ENCODE measurements at regions not wholly inside any gene's neighbourhood (a gene's known extent, or its start where the extent isn't known, plus 50 kb on each side); places are given as distances from the start of the nearest gene placed in this dataset.
A peak's percentile ranks its signal among the peaks of the same experiment; 100 is the strongest.
"Not testable (repeated sequence)": the region's sequence is repeated elsewhere in the genome, so short reads cannot be mapped to it uniquely, and the experiment has no call there.

DNA sequence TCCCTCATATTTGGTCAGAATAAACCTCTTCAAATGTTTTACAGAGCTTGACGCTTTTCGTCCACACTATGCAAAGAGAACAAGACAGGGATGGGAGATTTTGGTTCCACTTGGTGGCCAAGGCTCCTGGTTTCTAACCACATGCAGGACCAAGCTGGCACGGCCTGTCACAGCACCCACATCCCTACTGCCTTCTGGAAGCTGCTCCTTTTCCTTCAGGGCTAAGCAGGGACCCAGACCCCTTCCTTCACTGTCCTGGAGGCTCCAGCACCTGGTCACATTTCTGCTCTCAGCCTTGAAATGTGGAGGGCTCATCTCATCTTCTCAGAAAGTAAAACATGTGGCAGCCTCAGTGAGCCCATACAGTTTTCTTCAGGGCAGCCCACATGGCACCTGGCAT, 50.4 kb upstream of the ARHGEF7 start:
- TF ChIP-seq POLR2A (IDR thresholded peaks at IDR 0.05; ENCODE audit: low read depth, low read length), result no peak
- DNase-seq (ENCODE audit: insufficient read length, low spot score), result no peak
- FAIRE-seq, result no peak

DNA sequence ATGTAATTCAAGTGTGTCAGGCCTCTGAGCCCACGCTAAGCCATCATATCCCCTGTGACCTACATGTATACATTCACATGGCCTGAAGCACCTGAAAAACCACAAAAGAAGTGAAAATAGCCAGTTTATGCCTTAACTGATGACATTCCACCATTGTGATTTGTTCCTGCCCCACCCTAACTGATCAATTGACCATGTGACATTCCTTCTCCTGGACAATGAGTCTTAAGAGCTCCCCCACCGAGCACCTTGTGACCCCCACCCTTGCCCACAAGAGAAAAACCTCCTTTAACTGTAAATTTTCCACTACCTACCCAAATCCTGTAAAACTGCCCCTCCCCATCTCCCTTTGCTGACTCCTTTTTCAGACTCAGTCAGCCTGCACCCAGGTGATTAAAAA, 52.1 kb upstream of the ARHGEF7 start:
- DNase-seq (ENCODE audit: insufficient read length, low spot score), result no peak
- TF ChIP-seq POLR2A (IDR thresholded peaks at IDR 0.05; ENCODE audit: low read depth, low read length), result no peak
- FAIRE-seq, result no peak

DNA sequence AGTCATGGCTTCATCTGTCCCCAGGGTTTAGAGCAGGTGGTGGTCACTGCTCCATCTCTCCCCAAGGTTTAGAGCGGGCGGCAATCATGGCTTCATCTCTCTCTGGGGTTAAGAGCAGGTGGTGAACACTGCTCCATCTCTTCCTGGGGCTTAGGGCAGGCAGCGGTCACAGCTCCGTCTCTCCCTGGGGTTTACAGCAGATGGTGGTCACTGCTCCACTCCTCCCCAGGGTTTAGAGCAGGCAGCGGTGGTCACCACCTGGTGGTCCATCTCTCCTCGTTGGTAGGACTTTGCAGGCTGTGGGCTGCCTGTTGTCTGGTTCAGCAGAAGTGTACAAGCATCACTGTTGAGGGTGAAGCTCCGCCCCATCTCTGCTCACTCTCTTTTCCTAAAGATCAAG, 52.8 kb upstream of the ARHGEF7 start:
- no peak for TF ChIP-seq POLR2A (IDR thresholded peaks at IDR 0.05; ENCODE audit: low read depth, low read length)
- DNase-seq (ENCODE audit: insufficient read length, low spot score) (no peak), FAIRE-seq (no peak)

DNA sequence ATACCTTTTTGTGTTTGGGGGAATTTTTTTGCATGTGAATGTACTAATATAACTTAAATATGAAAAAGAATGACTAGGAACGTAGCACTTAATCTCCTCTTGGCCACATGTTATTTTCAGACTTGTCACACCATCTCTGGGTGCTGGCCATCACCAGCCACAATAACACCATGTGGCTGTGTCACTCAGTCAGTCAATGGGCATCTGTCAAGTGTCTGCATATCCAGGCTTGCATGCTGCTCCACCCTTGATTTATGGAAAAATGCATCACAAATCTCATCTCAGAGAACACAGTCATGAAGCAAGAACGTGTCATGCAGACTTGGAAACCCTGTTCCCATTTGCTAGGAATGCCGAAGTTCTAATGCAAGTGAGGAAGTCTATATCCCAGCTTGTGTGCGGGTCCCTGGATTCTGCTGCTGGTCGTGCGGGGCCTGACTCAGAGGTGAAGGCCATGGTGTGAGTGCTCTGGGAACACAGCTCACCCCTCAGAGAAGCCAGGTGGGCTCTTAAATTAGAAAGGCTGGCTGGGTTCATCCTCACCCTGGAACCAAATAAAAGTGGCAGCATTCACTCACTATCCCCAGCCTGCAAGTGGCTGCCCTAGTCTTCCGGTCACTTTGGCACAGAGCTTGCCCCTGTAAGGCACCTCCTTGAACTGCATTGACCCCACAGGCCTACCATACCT, 53.6 kb upstream of the ARHGEF7 start:
- TF ChIP-seq POLR2A (IDR thresholded peaks at IDR 0.05; ENCODE audit: low read depth, low read length), result no peak
- DNase-seq (ENCODE audit: insufficient read length, low spot score) (no peak), FAIRE-seq (no peak)

DNA sequence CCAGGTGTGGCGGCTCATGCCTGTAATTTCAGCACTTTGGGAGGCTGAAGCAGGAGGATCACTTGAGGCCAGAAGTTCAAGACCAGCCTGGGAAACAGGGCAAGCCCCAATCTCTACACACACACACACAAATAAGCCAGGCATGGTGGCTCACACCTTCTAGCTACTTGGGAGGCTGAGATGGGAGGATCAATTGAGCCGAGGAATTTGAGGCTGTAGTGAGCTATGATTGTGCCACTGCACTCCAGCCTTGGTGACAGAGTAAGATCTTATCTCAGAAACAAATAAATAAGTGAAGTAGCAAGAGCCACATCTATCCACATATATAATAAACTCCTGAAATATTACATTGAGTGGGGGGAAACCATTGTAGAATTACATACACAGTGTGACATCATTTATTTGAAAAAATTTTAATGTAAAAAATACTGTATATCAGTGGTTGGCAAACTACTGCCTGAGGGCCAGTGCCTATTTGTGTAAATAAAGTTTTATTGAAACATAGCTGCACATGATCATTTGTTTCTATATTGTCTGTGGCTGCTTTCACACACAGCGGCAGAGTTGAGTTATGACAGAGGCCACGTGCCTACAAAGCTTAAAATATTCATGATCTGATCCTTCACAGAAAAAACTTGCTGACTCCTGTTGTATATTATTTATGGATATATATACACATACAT, 54.7 kb upstream of the ARHGEF7 start:
- TF ChIP-seq POLR2A (IDR thresholded peaks at IDR 0.05; ENCODE audit: low read depth, low read length), result no peak
- DNase-seq (ENCODE audit: insufficient read length, low spot score), result no peak
- no peak for FAIRE-seq

DNA sequence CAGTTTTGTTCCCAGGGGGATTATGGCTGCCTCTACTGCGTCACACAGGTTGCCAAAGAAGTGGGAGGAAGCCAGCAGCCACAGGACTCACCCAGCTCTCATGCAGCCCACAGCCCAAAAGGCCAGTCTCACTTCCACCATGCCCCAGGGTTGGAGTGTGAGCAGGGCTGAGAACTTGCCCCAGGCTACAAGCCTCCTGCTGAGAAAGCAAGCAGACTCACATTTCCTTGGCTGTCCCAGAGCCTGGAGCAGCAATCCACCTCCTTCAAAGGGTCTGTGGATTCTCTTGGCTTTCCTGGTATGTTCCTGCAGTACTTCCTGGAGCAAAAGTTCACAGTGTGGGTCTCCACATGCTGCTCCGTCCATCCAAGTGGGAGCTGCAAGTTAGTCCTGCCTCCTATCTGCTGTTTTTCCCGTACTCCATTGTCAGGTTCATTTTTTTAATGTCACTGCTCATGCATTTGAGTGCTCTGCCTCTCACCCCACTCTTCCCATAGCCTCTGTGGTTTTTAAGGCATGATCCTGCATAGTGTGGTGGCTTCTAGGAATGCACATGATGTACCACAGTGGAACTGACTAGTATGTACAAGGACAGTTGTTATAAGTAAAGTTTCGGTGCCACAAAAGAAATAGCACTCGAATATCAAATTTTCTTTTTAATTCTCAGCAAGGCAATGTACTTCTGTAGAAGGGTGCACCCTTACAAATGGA, 56.2 kb upstream of the ARHGEF7 start:
- no peak for TF ChIP-seq POLR2A (IDR thresholded peaks at IDR 0.05; ENCODE audit: low read depth, low read length)
- FAIRE-seq (no peak), DNase-seq (ENCODE audit: insufficient read length, low spot score) (no peak)

DNA sequence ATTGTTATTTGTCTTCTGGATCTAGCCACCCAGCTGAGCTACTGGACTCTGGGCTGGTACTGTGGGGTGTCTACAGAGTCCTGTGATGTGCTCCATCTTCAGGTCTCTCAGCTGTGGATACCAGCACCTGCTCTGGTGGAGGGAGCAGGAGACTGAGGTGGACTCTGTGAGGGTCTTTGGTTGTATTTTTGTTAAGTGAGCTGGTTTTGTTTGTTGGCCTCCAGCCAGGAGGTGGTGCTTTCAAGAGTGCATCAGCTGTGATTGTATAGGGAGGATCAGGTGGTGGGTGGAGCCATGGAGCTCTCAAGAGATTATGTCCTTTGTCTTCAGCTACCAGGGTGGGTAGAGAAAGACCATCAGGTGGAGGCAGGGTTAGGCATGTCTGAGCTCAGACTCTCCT, 56.8 kb upstream of the ARHGEF7 start:
- DNase-seq (ENCODE audit: insufficient read length, low spot score); FAIRE-seq: not testable (repeated sequence)

DNA sequence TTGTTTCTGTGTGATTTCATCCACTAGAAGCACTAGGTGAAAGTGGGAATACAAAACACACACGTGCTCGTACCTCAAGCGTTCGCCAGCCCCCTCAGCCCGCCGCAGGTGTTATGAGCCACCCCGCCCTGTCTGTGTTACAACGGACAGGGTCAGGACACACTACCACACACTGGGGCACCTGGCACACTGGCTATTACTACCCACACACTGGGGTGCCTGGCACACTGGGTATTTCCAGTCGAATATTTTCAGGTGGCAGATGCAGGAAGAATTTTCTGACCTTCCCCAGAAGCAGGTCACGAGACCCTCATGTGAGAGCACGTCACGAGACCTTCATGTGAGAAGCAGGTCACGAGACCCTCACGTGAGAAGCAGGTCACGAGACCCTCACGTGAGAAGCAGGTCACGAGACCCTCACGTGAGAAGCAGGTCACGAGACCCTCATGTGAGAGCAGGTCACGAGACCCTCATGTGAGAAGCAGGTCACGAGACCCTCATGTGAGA, 63.3 kb upstream of the ARHGEF7 start:
- not testable (repeated sequence) for FAIRE-seq; DNase-seq (ENCODE audit: insufficient read length, low spot score)

DNA sequence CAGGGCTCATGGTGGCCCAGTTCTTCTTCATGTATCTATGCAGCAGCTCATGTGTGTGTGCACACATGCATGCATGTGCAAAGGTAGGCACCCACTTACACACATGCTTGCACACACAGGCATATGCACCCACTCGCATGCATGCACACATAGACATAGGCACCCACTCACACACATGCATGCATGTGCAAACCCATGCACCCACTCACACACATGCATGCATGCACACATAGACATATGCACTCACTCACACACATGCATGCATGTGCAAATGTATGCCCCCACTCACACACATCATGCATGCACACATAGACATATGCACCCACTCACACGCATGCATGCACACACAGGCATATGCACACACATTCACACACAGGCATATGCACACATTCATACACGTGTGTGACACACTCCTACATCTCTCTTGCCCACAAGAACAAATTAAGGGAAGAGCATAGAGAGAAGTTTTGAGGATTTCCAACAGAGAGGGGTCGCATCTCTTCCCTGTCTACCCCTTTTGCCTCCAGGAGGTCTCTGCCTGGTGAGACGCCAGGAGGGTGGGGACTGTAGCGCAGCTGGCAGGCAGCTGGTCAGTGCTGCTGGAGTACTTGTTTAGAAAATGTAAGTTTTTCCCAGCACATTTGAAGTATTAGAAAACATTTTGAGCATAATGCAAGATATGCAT, 63.9 kb upstream of the ARHGEF7 start:
- no peak for DNase-seq (ENCODE audit: insufficient read length, low spot score)
- FAIRE-seq, result no peak
- TF ChIP-seq POLR2A (IDR thresholded peaks at IDR 0.05; ENCODE audit: low read depth, low read length), result no peak

DNA sequence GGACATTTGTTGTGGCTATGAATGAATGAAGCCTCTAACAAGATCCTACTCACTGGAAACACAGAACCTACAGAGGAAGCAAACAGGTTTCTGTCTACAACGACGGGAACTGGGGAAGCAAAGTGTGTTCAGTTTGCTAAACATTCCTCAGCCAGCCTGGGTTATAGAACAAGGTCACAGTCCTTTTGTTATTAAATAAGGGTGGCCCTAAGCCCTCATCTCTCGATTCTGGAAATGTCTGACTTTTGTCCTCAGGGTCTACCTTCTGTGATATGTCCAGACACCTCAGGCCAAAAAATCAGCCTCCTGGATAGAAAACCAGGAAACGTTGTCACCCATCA, 64.6 kb upstream of the ARHGEF7 start:
- no peak for FAIRE-seq
- DNase-seq (ENCODE audit: insufficient read length, low spot score), result no peak
- no peak for TF ChIP-seq POLR2A (IDR thresholded peaks at IDR 0.05; ENCODE audit: low read depth, low read length)

DNA sequence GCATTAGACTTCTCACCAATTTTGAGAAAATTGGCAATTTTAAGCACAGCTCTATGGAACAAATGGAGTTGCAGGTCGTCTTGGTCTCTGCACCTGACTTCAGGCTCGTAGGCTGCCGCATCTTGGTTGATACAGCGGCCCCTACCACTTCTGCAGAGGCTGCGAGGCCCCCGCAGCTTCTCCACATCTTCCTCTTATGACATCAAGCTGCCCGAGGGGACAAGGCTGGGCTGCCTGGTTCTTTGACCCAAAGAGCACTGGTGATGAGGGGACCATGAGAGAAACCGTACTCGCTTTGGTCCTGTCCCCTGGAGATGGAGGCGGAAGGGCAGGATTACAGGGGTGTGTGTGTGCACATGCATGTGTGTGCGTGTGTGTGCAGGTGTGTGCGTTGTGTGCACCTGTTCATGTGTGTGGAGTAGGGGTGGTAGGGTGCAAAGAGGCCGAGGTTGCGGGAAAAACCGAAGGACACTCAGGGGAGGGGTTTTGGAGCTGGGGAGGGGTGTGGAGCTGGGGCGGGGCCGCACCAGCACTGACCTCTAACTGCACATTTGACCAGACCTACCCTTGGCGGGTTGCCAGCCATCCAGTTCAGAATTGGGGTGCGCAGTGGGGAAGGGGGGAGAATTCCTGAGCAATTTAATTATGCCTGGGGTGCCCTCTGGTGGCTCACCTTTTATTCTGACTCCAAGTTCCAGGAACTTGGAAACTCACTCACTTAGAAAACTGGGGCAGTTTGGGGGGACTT, 65.1 kb upstream of the ARHGEF7 start:
- FAIRE-seq (no peak), DNase-seq (ENCODE audit: insufficient read length, low spot score) (peak; percentile 47)
- TF ChIP-seq POLR2A (IDR thresholded peaks at IDR 0.05; ENCODE audit: low read depth, low read length), result no peak

DNA sequence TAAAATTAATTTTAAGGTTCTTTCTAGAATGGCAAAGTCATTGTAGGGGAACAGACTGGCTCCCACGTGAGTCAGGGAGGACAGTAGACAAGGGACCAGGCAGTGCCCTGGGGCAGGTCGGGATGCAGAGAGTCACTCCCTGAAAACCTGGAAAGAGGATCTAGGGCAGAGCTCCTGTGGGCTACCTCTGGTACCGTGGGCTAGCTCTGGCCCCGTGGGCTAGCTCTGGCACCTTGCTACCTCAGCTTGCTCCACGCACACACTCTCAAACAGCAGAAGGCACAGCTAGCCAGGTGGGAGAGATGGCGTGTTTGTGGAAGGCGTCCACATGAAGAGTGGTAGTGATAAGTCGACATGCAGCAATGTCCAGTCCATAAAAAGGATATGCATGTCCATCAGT, 66.7 kb upstream of the ARHGEF7 start:
- no peak for TF ChIP-seq POLR2A (IDR thresholded peaks at IDR 0.05; ENCODE audit: low read depth, low read length)
- DNase-seq (ENCODE audit: insufficient read length, low spot score), result no peak
- no peak for FAIRE-seq

DNA sequence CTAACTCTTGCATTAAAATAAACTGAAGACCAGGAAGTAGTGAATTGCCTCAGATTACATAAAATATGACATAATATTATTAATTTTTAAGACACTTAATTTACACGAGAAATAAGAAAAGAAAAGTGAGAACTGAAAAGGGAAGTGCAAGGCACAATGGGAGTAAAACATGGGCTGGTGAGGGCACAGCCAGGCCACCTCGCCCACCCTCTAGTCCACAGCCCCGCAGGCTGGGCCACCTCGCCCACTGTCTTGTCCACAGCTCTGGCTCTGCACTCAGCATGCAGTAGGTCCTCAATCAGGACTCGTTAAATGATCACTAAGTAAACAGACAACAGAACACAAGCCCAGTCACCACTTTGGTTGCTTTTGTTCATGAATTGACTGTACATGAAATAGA, 67.8 kb upstream of the ARHGEF7 start:
- TF ChIP-seq POLR2A (IDR thresholded peaks at IDR 0.05; ENCODE audit: low read depth, low read length), result no peak
- no peak for FAIRE-seq
- no peak for DNase-seq (ENCODE audit: insufficient read length, low spot score)
